A673 (cell line): ENCODE measurements at regions not wholly inside any gene's neighbourhood (a gene's known extent, or its start where the extent isn't known, plus 50 kb on each side); places are given as distances from the start of the nearest gene placed in this dataset.

ENCODE experiments used
- BruUV-seq: library from RNA; stranded (reverse); fragments of 400-500 nt; replicated peaks from 2 replicates; lab custom pipeline; 2021; lab: Mats Ljungman, UMichigan
- CTCF ChIA-PET: fragments of 300-600 bp; sonication (Branson Sonifier 250); formaldehyde crosslinking; loops from one replicate; lab custom pipeline; 2022; ENCODE audit warnings: antibody characterized with exemption; lab: Charles Lee
- POLR2A ChIA-PET: fragments of 300-600 bp; sonication (Branson Sonifier 250); formaldehyde crosslinking; loops from one replicate; lab custom pipeline; 2022; ENCODE audit warnings: antibody characterized with exemption; ENCODE audit not compliant: low non-redundant PET; lab: Charles Lee
- DNase-seq: peaks from one replicate; pipeline ENCODE4 v3.0.0-alpha.2; 2015; ENCODE audit warnings: low spot score
- H3K27ac ChIP-seq: fragments of 200-600 bp; sonication (generic); 2 replicates; pipeline ENCODE4 v1.5.1; 2016; ENCODE audit warnings: mixed run types, low read depth, mild to moderate bottlenecking, mixed read lengths, antibody characterized with exemption, low read length; ENCODE audit not compliant: poor library complexity, severe bottlenecking
- H3K27me3 ChIP-seq: fragments of 200-600 bp; sonication (generic); replicated peaks from 2 replicates; pipeline ENCODE4 v1.6.1; 2017; ENCODE audit warnings: mixed run types, low read depth, mild to moderate bottlenecking, mixed read lengths, antibody characterized with exemption, low read length; ENCODE audit not compliant: insufficient read depth, poor library complexity
- H3K36me3 ChIP-seq: fragments of 200-600 bp; sonication (generic); 2 replicates; pipeline ENCODE4 v1.6.1; 2016; ENCODE audit warnings: mixed run types, mild to moderate bottlenecking, mixed read lengths, antibody characterized with exemption, low read length; ENCODE audit not compliant: insufficient read depth, poor library complexity, severe bottlenecking
- H3K4me1 ChIP-seq: fragments of 200-600 bp; sonication (generic); 2 replicates; pipeline ENCODE4 v1.6.1; 2017; ENCODE audit warnings: mixed run types, mild to moderate bottlenecking, mixed read lengths, antibody characterized with exemption, low read length; ENCODE audit not compliant: insufficient read depth, poor library complexity, severe bottlenecking
- H3K4me3 ChIP-seq: fragments of 200-600 bp; sonication (generic); 2 replicates; pipeline ENCODE4 v1.5.1; 2016; ENCODE audit warnings: low read depth, mixed run types, mild to moderate bottlenecking, mixed read lengths, low read length; ENCODE audit not compliant: poor library complexity, severe bottlenecking
- H3K9me3 ChIP-seq: fragments of 200-600 bp; sonication (generic); 2 replicates; pipeline ENCODE4 v1.6.1; 2016; ENCODE audit warnings: mixed run types, low read depth, mild to moderate bottlenecking, mixed read lengths, antibody characterized with exemption, low read length; ENCODE audit not compliant: poor library complexity, severe bottlenecking
- EZH2 ChIP-seq: fragments of 200-600 bp; sonication (generic); IDR thresholded peaks from 2 replicates; pipeline ENCODE4 v1.6.1; 2017; ENCODE audit warnings: borderline replicate concordance, low read depth, mild to moderate bottlenecking, mixed read lengths, antibody characterized with exemption, low read length; ENCODE audit not compliant: poor library complexity, severe bottlenecking
- intact Hi-C: fragments of 100-400 bp; cut with micrococcal nuclease; formaldehyde crosslinking; loops from one replicate; pipeline ENCODE4 v1.10.0; 2022; ENCODE audit not compliant: unreplicated experiment
- TF ChIP-seq, protein P1 (sequence below): fragments of 300-800, 200-600 bp; sonication (generic); conservative IDR thresholded peaks from 2 replicates; pipeline ENCODE4 v1.5.1; 2017; ENCODE audit warnings: low read depth, mild to moderate bottlenecking, antibody characterized with exemption, low read length, moderate library complexity, mixed read lengths

DNA sequence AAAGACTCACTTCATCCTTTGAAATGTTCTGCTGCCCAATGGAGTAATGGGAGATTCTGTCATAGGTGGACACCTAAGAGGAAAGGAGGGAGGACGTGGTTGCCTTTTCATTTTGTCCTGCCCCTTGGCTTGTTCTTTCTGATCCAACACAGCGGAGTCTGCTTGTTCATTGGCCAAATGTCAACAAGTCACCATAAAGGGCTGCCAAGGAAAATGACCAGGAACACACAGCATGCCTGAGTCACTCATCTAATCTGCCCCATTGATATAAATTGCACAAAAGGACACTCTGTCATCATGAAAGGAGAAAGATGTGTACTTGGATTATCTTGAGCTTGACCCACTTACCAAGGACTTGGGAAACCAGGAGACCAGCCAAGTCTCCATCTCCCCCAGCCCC is 422.9 kb downstream of the SETD4 start:
- DNase-seq: no peak
- Histone ChIP-seq H3K4me1 (no peaks in the 10 kb centered on the region), H3K36me3 (no peaks in the 10 kb centered on the region), H3K9me3 (no peaks in the 10 kb centered on the region), H3K27ac (no peak overlapping the region), H3K27me3 (peaks cover 21% of the 10 kb centered on the region), H3K4me3 (no peak overlapping the region)
- no peak for TF ChIP-seq EZH2
- TF ChIP-seq, protein P1, sequence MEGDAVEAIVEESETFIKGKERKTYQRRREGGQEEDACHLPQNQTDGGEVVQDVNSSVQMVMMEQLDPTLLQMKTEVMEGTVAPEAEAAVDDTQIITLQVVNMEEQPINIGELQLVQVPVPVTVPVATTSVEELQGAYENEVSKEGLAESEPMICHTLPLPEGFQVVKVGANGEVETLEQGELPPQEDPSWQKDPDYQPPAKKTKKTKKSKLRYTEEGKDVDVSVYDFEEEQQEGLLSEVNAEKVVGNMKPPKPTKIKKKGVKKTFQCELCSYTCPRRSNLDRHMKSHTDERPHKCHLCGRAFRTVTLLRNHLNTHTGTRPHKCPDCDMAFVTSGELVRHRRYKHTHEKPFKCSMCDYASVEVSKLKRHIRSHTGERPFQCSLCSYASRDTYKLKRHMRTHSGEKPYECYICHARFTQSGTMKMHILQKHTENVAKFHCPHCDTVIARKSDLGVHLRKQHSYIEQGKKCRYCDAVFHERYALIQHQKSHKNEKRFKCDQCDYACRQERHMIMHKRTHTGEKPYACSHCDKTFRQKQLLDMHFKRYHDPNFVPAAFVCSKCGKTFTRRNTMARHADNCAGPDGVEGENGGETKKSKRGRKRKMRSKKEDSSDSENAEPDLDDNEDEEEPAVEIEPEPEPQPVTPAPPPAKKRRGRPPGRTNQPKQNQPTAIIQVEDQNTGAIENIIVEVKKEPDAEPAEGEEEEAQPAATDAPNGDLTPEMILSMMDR: no peak
- ChIA-PET CTCF (no interaction called here), POLR2A (no interaction called here)
- no TSS peak for BruUV-seq
- intact Hi-C loops: no loop called here

DNA sequence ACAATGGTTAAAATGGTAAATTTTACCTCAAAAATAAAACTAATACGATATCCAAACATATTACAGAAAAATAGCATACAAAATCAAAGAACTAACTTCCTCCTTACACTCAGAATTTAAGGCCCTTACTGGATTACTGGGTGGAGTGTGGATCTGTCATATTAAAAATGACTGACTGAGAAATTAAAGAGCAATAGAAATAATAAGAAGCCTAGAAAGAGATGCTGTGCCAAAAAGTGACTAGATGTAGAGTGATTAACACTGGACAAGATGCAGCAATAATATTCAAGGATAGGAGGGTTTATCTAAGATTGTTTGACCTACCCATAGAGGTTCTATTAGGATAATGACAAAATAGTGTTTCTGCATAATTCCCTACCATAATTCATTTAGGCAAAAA is 424.3 kb downstream of the SETD4 start:
- no peak for TF ChIP-seq EZH2
- TF ChIP-seq, protein P1: no peak
- no peak overlapping the region for H3K4me3 ChIP-seq
- peaks cover 33% of the 10 kb centered on the region for H3K27me3 ChIP-seq
- POLR2A ChIA-PET: no interaction called here
- DNase-seq: no peak
- no peaks in the 10 kb centered on the region for H3K9me3 ChIP-seq
- intact Hi-C loops: no loop called here
- no TSS peak for BruUV-seq
- CTCF ChIA-PET: no interaction called here
- no peak overlapping the region for H3K27ac ChIP-seq
- H3K36me3 ChIP-seq: no peaks in the 10 kb centered on the region
- no peaks in the 10 kb centered on the region for H3K4me1 ChIP-seq

DNA sequence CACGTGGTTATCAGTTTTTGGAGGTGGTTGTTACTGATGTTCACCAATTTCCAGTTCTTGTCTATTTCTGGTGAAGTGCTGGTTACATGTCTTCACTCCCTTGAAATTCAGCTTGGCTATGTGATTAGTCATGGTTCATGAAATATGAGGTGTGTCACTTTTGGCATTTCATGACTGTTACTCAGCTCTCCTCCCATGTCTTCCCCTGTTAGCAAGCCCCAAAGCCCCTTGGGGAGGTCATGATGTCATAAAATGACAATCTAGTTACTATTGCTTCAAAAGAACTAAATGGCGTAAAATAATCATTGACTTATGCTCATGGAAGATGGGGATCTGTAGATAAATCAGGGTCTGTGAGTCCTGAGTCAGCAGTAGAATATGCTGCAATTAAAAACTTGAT is 425.1 kb downstream of the SETD4 start:
- H3K4me1 ChIP-seq: no peaks in the 10 kb centered on the region
- no peaks in the 10 kb centered on the region for H3K9me3 ChIP-seq
- no peak overlapping the region for H3K27ac ChIP-seq
- TF ChIP-seq, protein P1: no peak
- TF ChIP-seq EZH2: no peak
- no peak overlapping the region for H3K4me3 ChIP-seq
- CTCF ChIA-PET: no interaction called here
- intact Hi-C loops: no loop called here
- BruUV-seq: no TSS peak
- POLR2A ChIA-PET: no interaction called here
- DNase-seq: no peak
- no peaks in the 10 kb centered on the region for H3K36me3 ChIP-seq
- H3K27me3 ChIP-seq: peaks cover 36% of the 10 kb centered on the region
